NB4 (cell line): ENCODE measurements at regions not wholly inside any gene's neighbourhood (a gene's known extent, or its start where the extent isn't known, plus 50 kb on each side); places are given as distances from the start of the nearest gene placed in this dataset.
"Not testable (repeated sequence)": the region's sequence is repeated elsewhere in the genome, so short reads cannot be mapped to it uniquely, and the experiment has no call there.

ENCODE experiments used
- DNase-seq: peaks from one replicate; pipeline ENCODE4 v3.0.0; 2010; ENCODE audit warnings: low read depth
- H3K4me3 ChIP-seq: one replicate; pipeline ENCODE4 v1.5.1; 2011; ENCODE audit warnings: mild to moderate bottlenecking, low read depth, low read length, moderate library complexity
- MYC ChIP-seq: IDR thresholded peaks from 2 replicates; pipeline ENCODE4 v1.6.1; 2011; ENCODE audit warnings: low read depth, low read length
- POLR2A ChIP-seq: IDR thresholded peaks from 2 replicates; pipeline ENCODE4 v1.6.1; 2011; ENCODE audit warnings: mild to moderate bottlenecking; ENCODE audit not compliant: insufficient read length; ENCODE audit errors: extremely low read depth
- TF ChIP-seq, protein P1 (sequence below): IDR thresholded peaks from one replicate; pipeline ENCODE4 v1.5.1; 2012; ENCODE audit warnings: low read depth, low read length
- TF ChIP-seq, protein P2 (sequence below): IDR thresholded peaks from 2 replicates; pipeline ENCODE4 v1.6.1; 2011; ENCODE audit warnings: low read depth, low read length

DNA sequence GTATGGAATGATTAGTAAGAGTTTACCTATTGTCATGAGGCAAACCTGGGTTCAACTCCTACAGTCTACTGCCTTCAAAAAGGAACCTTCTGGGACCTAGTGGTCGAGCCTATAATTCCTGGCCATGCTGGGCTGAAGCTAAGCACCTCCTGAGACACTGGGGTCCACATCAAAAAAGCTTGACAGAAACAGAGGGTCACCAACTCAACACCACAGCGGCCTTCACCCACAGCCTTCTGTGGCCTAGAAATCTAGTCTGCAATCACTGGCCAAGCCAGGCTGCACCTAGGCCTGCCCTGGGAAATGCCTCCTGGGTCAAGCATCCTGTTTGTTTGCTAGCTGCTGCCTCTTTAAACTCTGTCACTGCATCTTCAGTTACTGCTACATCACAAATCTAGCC, 153.9 kb upstream of the C11orf58 start:
- no peak for DNase-seq
- H3K4me3 ChIP-seq, result no peak overlapping the region
- TF ChIP-seq MYC, result no peak
- TF ChIP-seq, protein P1, sequence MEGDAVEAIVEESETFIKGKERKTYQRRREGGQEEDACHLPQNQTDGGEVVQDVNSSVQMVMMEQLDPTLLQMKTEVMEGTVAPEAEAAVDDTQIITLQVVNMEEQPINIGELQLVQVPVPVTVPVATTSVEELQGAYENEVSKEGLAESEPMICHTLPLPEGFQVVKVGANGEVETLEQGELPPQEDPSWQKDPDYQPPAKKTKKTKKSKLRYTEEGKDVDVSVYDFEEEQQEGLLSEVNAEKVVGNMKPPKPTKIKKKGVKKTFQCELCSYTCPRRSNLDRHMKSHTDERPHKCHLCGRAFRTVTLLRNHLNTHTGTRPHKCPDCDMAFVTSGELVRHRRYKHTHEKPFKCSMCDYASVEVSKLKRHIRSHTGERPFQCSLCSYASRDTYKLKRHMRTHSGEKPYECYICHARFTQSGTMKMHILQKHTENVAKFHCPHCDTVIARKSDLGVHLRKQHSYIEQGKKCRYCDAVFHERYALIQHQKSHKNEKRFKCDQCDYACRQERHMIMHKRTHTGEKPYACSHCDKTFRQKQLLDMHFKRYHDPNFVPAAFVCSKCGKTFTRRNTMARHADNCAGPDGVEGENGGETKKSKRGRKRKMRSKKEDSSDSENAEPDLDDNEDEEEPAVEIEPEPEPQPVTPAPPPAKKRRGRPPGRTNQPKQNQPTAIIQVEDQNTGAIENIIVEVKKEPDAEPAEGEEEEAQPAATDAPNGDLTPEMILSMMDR, result no peak
- TF ChIP-seq, protein P2, sequence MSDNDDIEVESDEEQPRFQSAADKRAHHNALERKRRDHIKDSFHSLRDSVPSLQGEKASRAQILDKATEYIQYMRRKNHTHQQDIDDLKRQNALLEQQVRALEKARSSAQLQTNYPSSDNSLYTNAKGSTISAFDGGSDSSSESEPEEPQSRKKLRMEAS, result no peak
- TF ChIP-seq POLR2A, result no peak

DNA sequence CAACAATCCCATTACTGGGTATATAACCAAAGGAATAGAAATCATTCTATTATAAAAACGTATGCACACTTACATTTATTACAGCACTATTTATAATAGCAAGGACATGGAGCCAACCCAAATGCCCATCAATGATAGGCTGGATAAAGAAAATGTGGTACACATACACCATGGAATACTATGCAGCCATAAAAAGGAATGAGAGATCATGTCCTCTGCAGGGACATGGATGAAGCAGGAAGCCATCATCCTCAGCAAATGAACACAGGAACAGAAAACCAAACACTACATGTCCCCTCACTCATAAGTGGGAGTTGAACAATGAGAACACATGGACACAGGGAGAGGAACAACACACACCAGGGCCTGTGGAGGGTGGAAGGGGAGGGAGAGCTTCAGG, 157.4 kb upstream of the C11orf58 start:
- not testable (repeated sequence) for H3K4me3 ChIP-seq, DNase-seq

DNA sequence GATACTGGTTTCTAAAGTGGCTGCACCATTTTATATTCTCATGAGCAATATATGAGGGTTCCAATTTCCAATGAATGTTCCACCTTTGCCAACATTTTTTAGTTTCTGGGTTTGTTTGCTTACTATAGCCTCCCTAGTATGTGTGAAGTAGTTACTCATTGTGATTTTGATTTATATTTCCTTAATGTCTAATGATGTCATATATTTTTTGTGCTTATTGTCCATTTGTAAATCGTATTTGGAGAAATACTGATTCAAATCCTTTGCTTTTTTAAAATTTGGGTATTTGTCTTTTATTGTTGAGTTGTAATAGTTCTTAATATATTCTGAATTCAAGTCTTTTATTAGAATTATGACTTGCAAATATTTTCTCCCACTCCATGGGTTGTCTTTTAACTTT, 161.0 kb upstream of the C11orf58 start:
- TF ChIP-seq POLR2A (no peak), MYC (no peak)
- TF ChIP-seq, protein P1, result no peak
- TF ChIP-seq, protein P2, result no peak
- no peak overlapping the region for H3K4me3 ChIP-seq
- DNase-seq, result no peak

DNA sequence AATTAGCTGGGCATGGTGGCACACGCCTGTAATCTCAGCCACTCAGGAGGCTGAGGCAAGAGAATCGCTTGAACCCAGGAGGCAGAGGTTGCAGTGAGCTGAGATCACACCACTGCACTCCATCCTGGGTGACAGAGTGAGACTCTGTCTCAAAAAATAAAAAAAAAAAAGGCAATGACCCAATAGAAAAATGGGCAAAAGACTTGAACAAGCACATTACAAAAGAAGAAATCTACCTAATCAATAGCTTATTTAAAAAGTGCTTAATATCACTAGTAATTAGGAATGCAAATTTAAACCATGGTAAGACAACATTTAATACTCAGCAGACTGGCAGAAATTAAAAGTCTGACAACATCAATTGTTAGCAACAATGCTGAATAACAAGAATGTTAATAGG, 163.6 kb upstream of the C11orf58 start:
- not testable (repeated sequence) for H3K4me3 ChIP-seq, DNase-seq

DNA sequence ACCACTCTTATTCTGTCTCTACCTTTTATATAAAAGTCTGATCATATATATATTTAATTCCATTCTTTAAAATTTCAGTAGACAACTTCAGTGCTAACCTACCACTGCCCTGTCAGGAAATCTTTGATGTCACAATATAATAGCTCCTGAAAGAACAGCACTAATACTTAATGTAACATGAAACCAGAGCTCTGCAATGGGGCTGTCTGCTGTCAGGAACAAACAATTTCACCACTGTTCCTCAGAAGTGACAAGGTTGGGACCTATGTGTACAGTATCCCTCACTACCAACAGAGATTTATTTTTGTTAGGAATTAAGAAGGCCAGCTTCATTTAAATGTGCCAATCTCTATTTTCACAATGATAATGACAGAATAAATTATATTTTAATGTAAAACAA, 165.5 kb upstream of the C11orf58 start:
- H3K4me3 ChIP-seq, result no peak overlapping the region
- no peak for DNase-seq
- TF ChIP-seq POLR2A, result no peak
- no peak for TF ChIP-seq MYC
- TF ChIP-seq, protein P2, result no peak
- TF ChIP-seq, protein P1, result no peak

DNA sequence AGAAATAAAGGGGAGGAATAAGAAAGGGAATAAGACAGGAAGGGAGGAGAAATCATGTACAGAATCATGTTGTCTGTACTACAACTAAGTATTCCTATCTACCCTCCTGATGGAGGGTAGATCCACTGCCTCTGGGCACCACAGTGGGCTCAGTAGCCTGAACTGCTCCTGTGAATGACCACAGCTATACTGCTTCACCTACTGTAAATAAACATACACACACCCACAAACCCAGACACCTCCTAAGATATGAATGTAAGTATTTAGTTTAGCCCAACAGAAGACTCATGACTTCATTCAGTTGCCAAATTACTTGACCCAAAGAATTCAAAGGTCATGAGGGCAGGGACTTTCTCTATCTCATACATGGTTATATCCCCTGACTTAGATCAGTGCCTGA, 177.3 kb upstream of the C11orf58 start:
- no peak for TF ChIP-seq MYC
- no peak for TF ChIP-seq POLR2A
- TF ChIP-seq, protein P1, result no peak
- TF ChIP-seq, protein P2, result no peak
- no peak overlapping the region for H3K4me3 ChIP-seq
- no peak for DNase-seq

DNA sequence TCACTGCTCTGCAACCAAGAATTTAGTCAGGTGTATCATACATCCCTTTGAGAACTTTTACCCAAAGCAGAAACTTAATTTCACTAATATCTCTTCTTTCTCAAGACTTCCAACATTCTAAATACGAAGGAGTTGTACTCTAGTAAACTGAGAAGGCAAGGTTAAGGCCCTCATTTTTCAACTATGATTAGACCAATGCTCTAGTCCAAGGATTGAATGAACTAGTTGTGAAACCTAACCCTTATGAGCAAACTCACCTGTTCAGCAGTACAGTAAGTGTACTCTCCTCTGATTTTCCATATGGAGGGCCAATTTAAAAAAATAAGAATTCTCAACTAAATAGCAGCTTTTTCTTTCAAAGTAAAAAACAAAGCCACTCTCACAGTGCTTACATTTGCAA, 180.0 kb upstream of the C11orf58 start:
- no peak for TF ChIP-seq MYC
- no peak for TF ChIP-seq POLR2A
- TF ChIP-seq, protein P2, result no peak
- TF ChIP-seq, protein P1, result no peak
- DNase-seq, result no peak
- H3K4me3 ChIP-seq, result no peak overlapping the region
